Astrocyte of the cerebellum (primary cell): ENCODE measurements at regions not wholly inside any gene's neighbourhood (a gene's known extent, or its start where the extent isn't known, plus 50 kb on each side); places are given as distances from the start of the nearest gene placed in this dataset.

Experiments
- DNase-seq: peaks from one replicate; pipeline ENCODE4 v3.0.0-alpha.2; 2011; ENCODE audit warnings: low read depth
- H3K4me3 ChIP-seq: 2 replicates; pipeline ENCODE4 v1.5.1; 2011; ENCODE audit warnings: mild to moderate bottlenecking, low read depth, low read length, moderate library complexity
- in situ Hi-C: cut with HindIII; loops from 2 replicates; pipeline ENCODE4 v1.10.0; 2017; ENCODE audit warnings: low sequenced_read_pairs
- TF ChIP-seq, protein P1 (sequence below): IDR thresholded peaks from 2 replicates; pipeline ENCODE4 v1.5.1; 2012; ENCODE audit warnings: low read length, low read depth, moderate library complexity, mild to moderate bottlenecking; ENCODE audit errors: missing control alignments

DNA sequence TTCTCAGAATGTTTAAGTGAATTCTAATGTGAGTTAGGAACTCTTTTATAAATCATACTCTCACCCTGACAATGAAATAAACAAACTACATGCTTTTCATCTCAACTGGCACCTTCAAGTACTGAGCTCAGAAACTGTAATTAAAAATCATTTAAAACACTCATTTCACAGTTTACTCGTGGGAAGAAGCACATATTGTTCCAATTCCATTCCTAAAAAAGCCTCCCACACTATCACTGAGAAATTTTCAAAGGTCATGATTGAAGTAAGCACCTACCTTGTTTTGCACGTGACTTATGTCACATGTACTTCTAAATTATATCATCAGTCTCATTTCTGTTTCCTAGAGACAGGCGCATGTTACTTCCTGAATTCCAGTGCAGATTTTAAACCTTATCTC, 678.1 kb upstream of the SLC8A1 start:
- in situ Hi-C loops, result no loop called here
- TF ChIP-seq, protein P1, sequence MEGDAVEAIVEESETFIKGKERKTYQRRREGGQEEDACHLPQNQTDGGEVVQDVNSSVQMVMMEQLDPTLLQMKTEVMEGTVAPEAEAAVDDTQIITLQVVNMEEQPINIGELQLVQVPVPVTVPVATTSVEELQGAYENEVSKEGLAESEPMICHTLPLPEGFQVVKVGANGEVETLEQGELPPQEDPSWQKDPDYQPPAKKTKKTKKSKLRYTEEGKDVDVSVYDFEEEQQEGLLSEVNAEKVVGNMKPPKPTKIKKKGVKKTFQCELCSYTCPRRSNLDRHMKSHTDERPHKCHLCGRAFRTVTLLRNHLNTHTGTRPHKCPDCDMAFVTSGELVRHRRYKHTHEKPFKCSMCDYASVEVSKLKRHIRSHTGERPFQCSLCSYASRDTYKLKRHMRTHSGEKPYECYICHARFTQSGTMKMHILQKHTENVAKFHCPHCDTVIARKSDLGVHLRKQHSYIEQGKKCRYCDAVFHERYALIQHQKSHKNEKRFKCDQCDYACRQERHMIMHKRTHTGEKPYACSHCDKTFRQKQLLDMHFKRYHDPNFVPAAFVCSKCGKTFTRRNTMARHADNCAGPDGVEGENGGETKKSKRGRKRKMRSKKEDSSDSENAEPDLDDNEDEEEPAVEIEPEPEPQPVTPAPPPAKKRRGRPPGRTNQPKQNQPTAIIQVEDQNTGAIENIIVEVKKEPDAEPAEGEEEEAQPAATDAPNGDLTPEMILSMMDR, result no peak
- DNase-seq, result no peak
- no peak overlapping the region for H3K4me3 ChIP-seq

DNA sequence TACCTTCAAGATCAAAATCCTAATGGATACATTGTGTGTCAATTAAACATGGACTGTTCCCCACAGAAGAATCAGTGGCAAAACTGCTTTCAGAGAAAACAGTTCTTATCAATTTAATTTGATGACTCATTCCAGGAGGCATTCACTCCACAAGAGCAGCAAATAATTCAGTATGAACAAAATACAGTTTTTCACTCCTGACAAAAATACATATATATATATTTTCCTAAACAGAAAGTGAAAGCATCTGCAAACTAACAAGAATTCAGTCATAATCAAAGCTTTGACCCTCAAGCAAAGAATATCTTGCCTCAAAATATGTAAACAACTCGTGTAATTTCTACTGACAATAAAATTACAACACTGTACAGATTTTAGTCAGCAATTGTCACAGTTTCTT, 685.1 kb upstream of the SLC8A1 start:
- DNase-seq, result peak; percentile 2
- in situ Hi-C loops, result no loop called here
- TF ChIP-seq, protein P1, result no peak
- H3K4me3 ChIP-seq, result no peak overlapping the region

DNA sequence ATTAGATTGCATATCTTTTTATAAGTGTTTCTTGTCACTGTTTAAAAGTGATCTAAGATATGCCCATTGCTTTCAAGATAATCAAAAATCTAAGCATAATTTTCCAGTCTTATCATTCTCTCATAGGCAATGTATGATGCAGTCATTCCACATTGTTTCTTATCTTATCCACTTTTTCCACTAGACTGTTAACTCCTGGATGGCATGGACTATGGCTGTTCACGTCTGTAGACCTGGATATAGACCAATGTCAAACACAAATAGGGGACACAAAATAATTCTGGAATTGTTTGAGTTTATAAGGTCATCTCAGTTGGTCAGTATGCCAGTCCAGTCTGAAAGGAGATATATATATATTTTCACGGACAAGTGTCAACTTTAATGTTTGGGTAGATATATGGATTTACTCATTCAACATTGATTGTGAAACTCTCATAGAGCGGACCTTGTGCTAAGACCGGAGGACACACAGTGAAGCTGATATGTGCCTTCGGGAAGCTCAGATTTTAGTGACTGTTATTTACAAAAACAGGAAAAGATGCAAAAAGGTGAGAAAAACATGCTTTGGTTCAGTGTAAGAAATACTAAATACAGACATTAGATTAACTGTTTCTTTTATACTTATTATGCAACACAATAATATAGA, 689.4 kb upstream of the SLC8A1 start:
- TF ChIP-seq, protein P1, result no peak
- H3K4me3 ChIP-seq, result no peak overlapping the region
- in situ Hi-C loops, result no loop called here
- no peak for DNase-seq

DNA sequence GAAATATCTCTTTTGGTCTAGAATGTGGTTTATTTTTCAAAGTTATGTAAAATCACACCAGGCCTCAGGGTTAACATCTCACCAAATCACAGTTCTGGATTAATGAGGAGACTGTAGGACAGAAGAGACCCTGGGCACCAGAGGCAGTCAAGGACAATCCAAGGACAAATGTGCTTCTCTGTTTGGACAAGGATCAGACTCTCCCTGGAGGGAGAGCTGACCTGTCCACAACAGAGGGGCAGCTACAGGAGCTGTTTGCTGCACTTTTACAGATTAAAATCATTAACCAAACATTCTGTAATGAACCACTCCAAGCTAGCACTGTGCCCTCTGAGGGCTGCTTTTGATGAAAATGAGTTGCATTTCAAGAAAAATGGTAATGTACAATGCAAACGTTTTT, 690.6 kb upstream of the SLC8A1 start:
- TF ChIP-seq, protein P1, result no peak
- in situ Hi-C loops, result no loop called here
- DNase-seq, result no peak
- H3K4me3 ChIP-seq, result no peak overlapping the region

DNA sequence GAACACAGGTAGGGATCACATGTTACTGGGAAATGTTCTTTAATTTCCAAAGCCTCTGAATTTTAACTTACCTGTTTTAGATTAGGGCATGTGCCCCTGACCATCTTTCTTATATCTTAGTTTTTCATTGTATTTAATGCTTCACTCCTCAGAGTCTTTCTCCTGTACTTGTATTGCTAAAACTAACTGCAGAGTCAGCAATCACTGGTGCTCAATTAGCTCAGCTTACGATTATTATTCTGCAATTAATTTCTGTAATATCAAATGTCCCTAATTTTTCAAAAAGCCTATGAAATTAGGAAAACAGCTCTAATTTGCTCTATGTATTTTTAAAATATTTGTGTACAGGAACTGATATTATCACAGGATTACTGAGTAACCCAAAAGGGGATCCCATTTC, 693.2 kb upstream of the SLC8A1 start:
- DNase-seq, result no peak
- in situ Hi-C loops, result no loop called here
- TF ChIP-seq, protein P1, result no peak
- no peak overlapping the region for H3K4me3 ChIP-seq

DNA sequence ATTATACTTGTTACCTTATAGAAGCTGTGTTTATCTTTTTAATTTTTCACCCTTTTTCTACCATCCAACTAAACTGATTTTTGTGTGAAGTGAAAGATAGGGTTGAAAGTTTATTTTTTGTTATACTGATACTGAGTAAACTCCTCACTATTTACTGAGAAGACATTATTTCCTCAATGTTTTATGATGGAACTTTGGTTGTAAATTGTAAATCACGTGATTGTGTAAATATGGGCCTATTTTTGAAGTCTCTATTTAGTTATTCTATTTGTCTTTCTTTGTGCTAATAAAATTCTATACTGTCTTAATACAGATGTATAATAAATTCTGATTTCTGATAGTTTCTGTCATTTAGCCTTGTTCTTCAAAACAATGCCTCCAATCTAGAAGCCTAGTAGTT, 697.2 kb upstream of the SLC8A1 start:
- DNase-seq, result no peak
- in situ Hi-C loops, result no loop called here
- no peak overlapping the region for H3K4me3 ChIP-seq
- TF ChIP-seq, protein P1, result no peak

DNA sequence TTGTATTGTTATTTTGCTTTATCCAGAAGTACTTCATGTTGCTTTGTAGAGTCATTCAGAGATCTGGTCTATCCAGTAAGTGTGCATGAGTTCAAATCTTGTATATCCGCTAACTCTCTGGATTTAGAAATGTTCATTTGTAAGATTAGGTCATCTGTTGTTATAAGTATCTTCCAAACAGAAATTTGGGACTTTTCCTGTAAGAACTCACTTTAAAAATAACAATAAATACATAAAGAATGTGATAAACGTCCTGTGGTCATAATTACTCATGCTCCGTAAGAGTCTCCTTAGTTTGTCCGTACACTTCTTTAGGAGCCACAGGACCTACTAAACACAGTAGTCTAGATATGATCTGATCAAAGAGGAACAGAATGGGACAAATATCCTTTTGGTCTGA, 699.9 kb upstream of the SLC8A1 start:
- in situ Hi-C loops, result no loop called here
- TF ChIP-seq, protein P1, result no peak

More for the DNA sequence above, 699.9 kb upstream of the SLC8A1 start:
- no peak for DNase-seq
- H3K4me3 ChIP-seq, result no peak overlapping the region
